ENCODE measurements at regions not wholly inside any gene's neighbourhood (a gene's known extent, or its start where the extent isn't known, plus 50 kb on each side); places are given as distances from the start of the nearest gene placed in this dataset.

- Mint-ChIP-seq H3K27me3 (ENCODE audit: insufficient read depth, unreplicated experiment) (no peaks in the 10 kb centered on the region), H3K9me3 (ENCODE audit: unreplicated experiment) (no peaks in the 10 kb centered on the region), H3K4me3 (ENCODE audit: unreplicated experiment) (no peak overlapping the region), H3K36me3 (ENCODE audit: insufficient read depth, unreplicated experiment) (peaks cover 78% of the 10 kb centered on the region), H3K4me1 (ENCODE audit: low read depth, unreplicated experiment) (no peaks in the 10 kb centered on the region), H3K27ac (ENCODE audit: unreplicated experiment) (no peak overlapping the region)
- no peaks in the 10 kb centered on the region for H3K27me3 ChIP-seq (replicated peaks; ENCODE audit: control insufficient read depth, insufficient read depth, low read length)
- intact Hi-C loops (cut with micrococcal nuclease; ENCODE audit: unreplicated experiment): no loop called here
- POLR2A ChIA-PET: no interaction called here
- TF ChIP-seq, protein P1, sequence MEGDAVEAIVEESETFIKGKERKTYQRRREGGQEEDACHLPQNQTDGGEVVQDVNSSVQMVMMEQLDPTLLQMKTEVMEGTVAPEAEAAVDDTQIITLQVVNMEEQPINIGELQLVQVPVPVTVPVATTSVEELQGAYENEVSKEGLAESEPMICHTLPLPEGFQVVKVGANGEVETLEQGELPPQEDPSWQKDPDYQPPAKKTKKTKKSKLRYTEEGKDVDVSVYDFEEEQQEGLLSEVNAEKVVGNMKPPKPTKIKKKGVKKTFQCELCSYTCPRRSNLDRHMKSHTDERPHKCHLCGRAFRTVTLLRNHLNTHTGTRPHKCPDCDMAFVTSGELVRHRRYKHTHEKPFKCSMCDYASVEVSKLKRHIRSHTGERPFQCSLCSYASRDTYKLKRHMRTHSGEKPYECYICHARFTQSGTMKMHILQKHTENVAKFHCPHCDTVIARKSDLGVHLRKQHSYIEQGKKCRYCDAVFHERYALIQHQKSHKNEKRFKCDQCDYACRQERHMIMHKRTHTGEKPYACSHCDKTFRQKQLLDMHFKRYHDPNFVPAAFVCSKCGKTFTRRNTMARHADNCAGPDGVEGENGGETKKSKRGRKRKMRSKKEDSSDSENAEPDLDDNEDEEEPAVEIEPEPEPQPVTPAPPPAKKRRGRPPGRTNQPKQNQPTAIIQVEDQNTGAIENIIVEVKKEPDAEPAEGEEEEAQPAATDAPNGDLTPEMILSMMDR (IDR thresholded peaks at IDR 0.05; ENCODE audit: insufficient read depth in 1 of 2, low read depth in 1 of 2, low read length in 1 of 2, severe bottlenecking in 1 of 2, unreplicated experiment in 1 of 2): no peak
- CTCF ChIA-PET: no interaction called here
- no peaks in the 10 kb centered on the region for H3K9me3 ChIP-seq
- DNase-seq: no peak
- no TSS peak for BruUV-seq (replicated peaks)
- H3K36me3 ChIP-seq (ENCODE audit: control insufficient read depth, insufficient read depth, low read length): no peaks in the 10 kb centered on the region; the same call in none of the 2 replicates
- no peaks in the 10 kb centered on the region for H3K4me1 ChIP-seq
- no peak overlapping the region for H3K4me3 ChIP-seq (ENCODE audit: low read depth, low read length)
Observed at GRCh38 chr12:124397399-124397679, 102.4 kb downstream of the RFLNA start.

GRCh38 chr12:124396544-124397398 lies 101.9 kb downstream of the RFLNA start:
- H3K36me3 Mint-ChIP-seq (ENCODE audit: insufficient read depth, unreplicated experiment): peaks cover 78% of the 10 kb centered on the region
- Histone ChIP-seq H3K36me3 (ENCODE audit: control insufficient read depth, insufficient read depth, low read length) (no peaks in the 10 kb centered on the region; the same call in none of the 2 replicates), H3K27me3 (replicated peaks; ENCODE audit: control insufficient read depth, insufficient read depth, low read length) (no peaks in the 10 kb centered on the region), H3K4me3 (ENCODE audit: low read depth, low read length) (no peak overlapping the region), H3K4me1 (no peaks in the 10 kb centered on the region), H3K9me3 (no peaks in the 10 kb centered on the region)
- TF ChIP-seq, protein P1 (IDR thresholded peaks at IDR 0.05; ENCODE audit: insufficient read depth in 1 of 2, low read depth in 1 of 2, low read length in 1 of 2, severe bottlenecking in 1 of 2, unreplicated experiment in 1 of 2): no peak
- ChIA-PET CTCF (no interaction called here), POLR2A (no interaction called here)
- no peaks in the 10 kb centered on the region for H3K27me3 Mint-ChIP-seq (ENCODE audit: insufficient read depth, unreplicated experiment)
- no TSS peak for BruUV-seq (replicated peaks)
- DNase-seq: no peak
- H3K4me3 Mint-ChIP-seq (ENCODE audit: unreplicated experiment): no peak overlapping the region
- no peak overlapping the region for H3K27ac Mint-ChIP-seq (ENCODE audit: unreplicated experiment)
- no peaks in the 10 kb centered on the region for H3K9me3 Mint-ChIP-seq (ENCODE audit: unreplicated experiment)
- H3K4me1 Mint-ChIP-seq (ENCODE audit: low read depth, unreplicated experiment): no peaks in the 10 kb centered on the region
- intact Hi-C loops (cut with micrococcal nuclease; ENCODE audit: unreplicated experiment): no loop called here

DNA sequence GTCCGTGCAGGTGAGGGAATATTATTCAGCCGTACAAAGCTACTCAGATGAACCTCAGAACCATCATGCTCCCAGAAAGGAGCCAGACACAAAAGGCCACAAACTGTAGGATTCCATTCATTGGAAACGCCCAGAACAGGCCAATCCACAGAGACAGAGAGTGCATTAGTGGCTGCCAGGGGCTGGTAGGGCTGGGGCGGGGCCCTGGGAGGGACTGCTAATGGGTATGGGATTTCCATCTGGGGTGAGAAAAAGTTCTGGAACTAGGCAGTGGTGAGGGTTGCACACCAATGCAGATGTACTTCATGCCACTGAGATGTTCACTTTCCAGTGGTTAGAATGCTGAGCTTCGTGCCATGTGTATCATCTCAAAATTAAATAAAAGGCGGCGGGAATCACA lies 101.1 kb downstream of the RFLNA start:
- Histone ChIP-seq H3K4me1 (no peaks in the 10 kb centered on the region), H3K9me3 (no peaks in the 10 kb centered on the region), H3K4me3 (ENCODE audit: low read depth, low read length) (no peak overlapping the region), H3K36me3 (ENCODE audit: control insufficient read depth, insufficient read depth, low read length) (no peaks in the 10 kb centered on the region; the same call in none of the 2 replicates), H3K27me3 (replicated peaks; ENCODE audit: control insufficient read depth, insufficient read depth, low read length) (no peaks in the 10 kb centered on the region)
- POLR2A ChIA-PET: no interaction called here
- intact Hi-C loops (cut with micrococcal nuclease; ENCODE audit: unreplicated experiment): no loop called here
- Mint-ChIP-seq H3K27me3 (ENCODE audit: insufficient read depth, unreplicated experiment) (no peaks in the 10 kb centered on the region), H3K36me3 (ENCODE audit: insufficient read depth, unreplicated experiment) (peaks cover 75% of the 10 kb centered on the region), H3K4me3 (ENCODE audit: unreplicated experiment) (no peak overlapping the region), H3K9me3 (ENCODE audit: unreplicated experiment) (no peaks in the 10 kb centered on the region), H3K4me1 (ENCODE audit: low read depth, unreplicated experiment) (no peaks in the 10 kb centered on the region), H3K27ac (ENCODE audit: unreplicated experiment) (no peak overlapping the region)
- TF ChIP-seq, protein P1 (IDR thresholded peaks at IDR 0.05; ENCODE audit: insufficient read depth in 1 of 2, low read depth in 1 of 2, low read length in 1 of 2, severe bottlenecking in 1 of 2, unreplicated experiment in 1 of 2): no peak
- no peak for DNase-seq
- CTCF ChIA-PET: no interaction called here
- no TSS peak for BruUV-seq (replicated peaks)

Data from Caco-2 (cell line).